GM10266 (cell line): ENCODE measurements at regions not wholly inside any gene's neighbourhood (a gene's known extent, or its start where the extent isn't known, plus 50 kb on each side); places are given as distances from the start of the nearest gene placed in this dataset.

ENCODE experiments used
- DNase-seq: peaks from one replicate; pipeline ENCODE4 v3.0.0; 2012; ENCODE audit errors: extremely low spot score
- TF ChIP-seq, protein P1 (sequence below): IDR thresholded peaks from 2 replicates; pipeline ENCODE4 v1.5.1; 2012; ENCODE audit warnings: mild to moderate bottlenecking, low read depth; ENCODE audit not compliant: control insufficient read depth, insufficient read depth; ENCODE audit errors: missing control alignments

DNA sequence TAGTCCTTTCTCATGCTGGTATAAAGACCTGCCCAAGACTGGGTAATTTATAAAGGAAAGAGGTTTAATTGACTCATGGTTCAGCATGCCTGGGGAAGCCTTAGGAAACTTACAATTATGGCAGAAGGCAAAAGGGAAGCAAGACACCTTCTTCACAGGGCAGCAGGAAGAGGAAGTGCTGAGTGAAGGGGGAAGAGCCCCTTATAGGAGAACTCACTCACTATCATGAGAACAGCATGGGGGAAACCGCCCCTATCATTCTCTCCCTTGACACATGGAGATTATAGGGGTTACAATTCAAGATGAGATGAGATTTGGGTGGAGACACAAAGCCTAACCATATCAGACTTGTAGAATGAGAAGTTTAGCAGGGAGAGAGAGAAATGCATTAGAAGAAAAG, 373.3 kb upstream of the DIAPH2 start:
- DNase-seq: no peak
- TF ChIP-seq, protein P1, sequence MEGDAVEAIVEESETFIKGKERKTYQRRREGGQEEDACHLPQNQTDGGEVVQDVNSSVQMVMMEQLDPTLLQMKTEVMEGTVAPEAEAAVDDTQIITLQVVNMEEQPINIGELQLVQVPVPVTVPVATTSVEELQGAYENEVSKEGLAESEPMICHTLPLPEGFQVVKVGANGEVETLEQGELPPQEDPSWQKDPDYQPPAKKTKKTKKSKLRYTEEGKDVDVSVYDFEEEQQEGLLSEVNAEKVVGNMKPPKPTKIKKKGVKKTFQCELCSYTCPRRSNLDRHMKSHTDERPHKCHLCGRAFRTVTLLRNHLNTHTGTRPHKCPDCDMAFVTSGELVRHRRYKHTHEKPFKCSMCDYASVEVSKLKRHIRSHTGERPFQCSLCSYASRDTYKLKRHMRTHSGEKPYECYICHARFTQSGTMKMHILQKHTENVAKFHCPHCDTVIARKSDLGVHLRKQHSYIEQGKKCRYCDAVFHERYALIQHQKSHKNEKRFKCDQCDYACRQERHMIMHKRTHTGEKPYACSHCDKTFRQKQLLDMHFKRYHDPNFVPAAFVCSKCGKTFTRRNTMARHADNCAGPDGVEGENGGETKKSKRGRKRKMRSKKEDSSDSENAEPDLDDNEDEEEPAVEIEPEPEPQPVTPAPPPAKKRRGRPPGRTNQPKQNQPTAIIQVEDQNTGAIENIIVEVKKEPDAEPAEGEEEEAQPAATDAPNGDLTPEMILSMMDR: no peak

- TF ChIP-seq, protein P1: no peak
- no peak for DNase-seq
These were observed 369.7 kb upstream of the DIAPH2 start for GRCh38 chrX:96314985-96315384.

DNA sequence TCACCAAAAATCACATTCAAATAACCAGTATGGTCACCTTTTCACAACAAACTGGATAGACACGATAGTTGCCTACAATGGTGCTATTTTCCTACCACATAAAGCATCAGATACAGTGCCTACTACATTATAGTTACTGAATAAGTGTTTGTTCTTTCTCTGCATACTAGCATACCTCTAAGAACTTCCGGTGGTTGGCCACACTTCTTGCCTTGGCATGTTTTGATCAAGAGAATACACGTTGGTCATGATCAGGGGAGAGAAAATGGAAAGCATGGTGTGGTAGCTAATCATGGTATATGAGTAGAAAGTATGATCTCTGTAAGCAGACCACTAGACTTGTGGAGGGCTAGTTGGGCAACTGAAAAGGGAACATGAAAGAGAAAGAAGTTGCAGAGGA, 322.8 kb upstream of the DIAPH2 start:
- TF ChIP-seq, protein P1: no peak
- DNase-seq: no peak

GRCh38 chrX:96372313-96373046, 312.2 kb upstream of the DIAPH2 start:
- TF ChIP-seq, protein P1: peak; percentile 42
- DNase-seq: peak; percentile 1

- DNase-seq: no peak
- TF ChIP-seq, protein P1: no peak
These were observed 311.6 kb upstream of the DIAPH2 start for GRCh38 chrX:96373047-96373355.

DNA sequence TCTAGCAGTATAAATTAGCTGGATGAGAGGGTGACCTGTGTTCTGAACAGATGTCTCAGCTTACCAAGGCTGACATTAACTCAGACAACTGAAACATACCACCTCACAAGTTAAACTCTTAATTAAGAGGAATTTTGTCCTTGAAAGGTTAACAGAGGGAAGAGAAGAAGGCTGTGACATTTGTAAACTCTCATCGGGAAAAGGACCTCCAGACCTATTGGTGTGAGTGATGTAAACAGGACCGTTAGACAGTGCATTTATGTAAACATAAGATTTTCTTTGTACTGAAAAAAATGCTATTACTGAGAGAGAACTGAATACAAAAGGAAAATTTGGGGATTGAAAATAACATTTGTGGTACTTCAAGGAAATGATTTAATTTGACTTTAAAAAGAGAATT, 308.4 kb upstream of the DIAPH2 start:
- no peak for DNase-seq

GRCh38 chrX:96379951-96380350, 304.7 kb upstream of the DIAPH2 start:
- DNase-seq: no peak
- TF ChIP-seq, protein P1: no peak

More for the DNA sequence above, 308.4 kb upstream of the DIAPH2 start:
- TF ChIP-seq, protein P1: no peak
